HG03439 (cell line): ENCODE measurements at regions not wholly inside any gene's neighbourhood (a gene's known extent, or its start where the extent isn't known, plus 50 kb on each side); places are given as distances from the start of the nearest gene placed in this dataset.

Source experiments
- ATAC-seq: cut with Tn5 transposase; IDR thresholded peaks from one replicate; pipeline ENCODE4 v1.9.1; 2021; ENCODE audit warnings: mild to moderate bottlenecking, moderate library complexity; ENCODE audit not compliant: unreplicated experiment

GRCh38 chr5:74272831-74273451 lies 367.6 kb downstream of the ENC1 start:
- ATAC-seq: no peak

- ATAC-seq: no peak
Observed at GRCh38 chr5:74272024-74272775, 368.3 kb downstream of the ENC1 start.

GRCh38 chr5:74268297-74268696 lies 372.2 kb downstream of the ENC1 start:
- ATAC-seq: no peak

- no peak for ATAC-seq
Observed at GRCh38 chr5:74266836-74267235, 373.7 kb downstream of the ENC1 start.

- ATAC-seq: no peak
Observed at GRCh38 chr5:74266132-74266531, 374.4 kb downstream of the ENC1 start.

GRCh38 chr5:74262544-74263207 lies 377.9 kb downstream of the ENC1 start:
- ATAC-seq: no peak

- no peak for ATAC-seq
Observed at GRCh38 chr5:74261866-74262265, 378.7 kb downstream of the ENC1 start.

- ATAC-seq: no peak
Observed at GRCh38 chr5:74261421-74261820, 379.1 kb downstream of the ENC1 start.

- no peak for ATAC-seq
Observed at GRCh38 chr5:74259572-74259971, 381.0 kb downstream of the ENC1 start.

- no peak for ATAC-seq
Observed at GRCh38 chr5:74258314-74258665, 382.2 kb downstream of the ENC1 start.

GRCh38 chr5:74257645-74258313 lies 382.7 kb downstream of the ENC1 start:
- no peak for ATAC-seq

GRCh38 chr5:74257060-74257527 lies 383.4 kb downstream of the ENC1 start:
- ATAC-seq: no peak

- ATAC-seq: no peak
Observed at GRCh38 chr5:74255692-74256392, 384.7 kb downstream of the ENC1 start.

GRCh38 chr5:74254257-74254656 lies 386.3 kb downstream of the ENC1 start:
- no peak for ATAC-seq

- no peak for ATAC-seq
Observed at GRCh38 chr5:74252044-74252443, 388.5 kb downstream of the ENC1 start.

GRCh38 chr5:74251141-74252035 lies 389.1 kb downstream of the ENC1 start:
- ATAC-seq: no peak

- no peak for ATAC-seq
Observed at GRCh38 chr5:74250304-74251102, 390.0 kb downstream of the ENC1 start.

- ATAC-seq: no peak
Observed at GRCh38 chr5:74248576-74248975, 392.0 kb downstream of the ENC1 start.

GRCh38 chr5:74244406-74244805 lies 396.1 kb downstream of the ENC1 start:
- no peak for ATAC-seq
